NCI-H2196 (cell line): ENCODE measurements at regions not wholly inside any gene's neighbourhood (a gene's known extent, or its start where the extent isn't known, plus 50 kb on each side); places are given as distances from the start of the nearest gene placed in this dataset.

Source experiments
- DNase-seq: peaks from one replicate; lab custom pipeline; 2025; ENCODE audit not compliant: unreplicated experiment; lab: John Stamatoyannopoulos, UW

DNA sequence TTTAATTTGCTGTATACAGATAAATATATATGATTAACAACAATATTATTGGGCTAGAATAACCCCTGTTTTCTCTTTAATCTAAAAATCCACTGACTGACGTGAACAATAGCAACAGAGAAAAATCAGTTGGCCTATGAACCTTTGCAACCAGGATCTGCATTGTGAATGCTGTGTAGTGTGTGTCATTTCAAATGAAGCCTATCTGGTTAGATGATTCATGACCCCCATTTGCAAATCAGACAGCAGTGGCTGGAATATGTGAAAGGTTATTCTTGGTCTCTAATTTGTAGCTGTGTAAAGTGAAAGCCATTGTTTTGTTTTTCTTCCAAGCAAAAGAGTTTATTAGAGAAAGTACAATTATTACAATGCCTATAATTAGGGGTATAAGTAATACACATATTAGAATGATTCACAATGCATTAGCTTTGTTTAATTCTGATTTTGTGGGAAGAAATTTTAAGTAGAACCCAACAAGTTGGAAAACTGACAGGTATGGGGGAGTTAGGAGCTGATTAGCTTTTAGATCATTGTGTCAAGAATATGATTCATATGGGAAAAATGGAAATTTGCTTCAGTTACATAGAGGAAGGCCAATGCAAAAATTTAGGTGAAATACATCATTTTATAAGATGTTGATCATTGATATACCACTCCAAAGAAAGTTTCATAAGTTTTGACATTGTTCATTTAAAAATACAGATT is 1362.2 kb upstream of the TMEFF2 start:
- no peak for DNase-seq

DNA sequence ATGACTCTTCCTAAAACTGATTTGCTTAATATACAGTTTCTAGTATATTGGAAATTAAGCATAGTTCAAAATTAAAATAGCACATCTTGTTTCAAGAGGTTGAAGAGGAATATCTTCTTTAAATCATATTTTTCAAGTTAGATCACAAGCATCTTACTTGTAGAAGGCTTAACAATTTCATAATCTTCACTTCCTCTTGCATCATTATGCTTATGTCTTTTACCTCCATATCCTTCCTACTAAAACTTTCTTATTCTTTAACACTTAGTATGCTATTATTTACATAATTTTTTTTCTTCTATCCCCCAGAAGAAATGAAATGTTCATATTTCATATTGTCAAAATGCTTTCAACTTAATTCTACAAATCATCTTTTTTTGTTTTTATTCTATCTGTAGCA is 1354.9 kb upstream of the TMEFF2 start:
- no peak for DNase-seq

DNA sequence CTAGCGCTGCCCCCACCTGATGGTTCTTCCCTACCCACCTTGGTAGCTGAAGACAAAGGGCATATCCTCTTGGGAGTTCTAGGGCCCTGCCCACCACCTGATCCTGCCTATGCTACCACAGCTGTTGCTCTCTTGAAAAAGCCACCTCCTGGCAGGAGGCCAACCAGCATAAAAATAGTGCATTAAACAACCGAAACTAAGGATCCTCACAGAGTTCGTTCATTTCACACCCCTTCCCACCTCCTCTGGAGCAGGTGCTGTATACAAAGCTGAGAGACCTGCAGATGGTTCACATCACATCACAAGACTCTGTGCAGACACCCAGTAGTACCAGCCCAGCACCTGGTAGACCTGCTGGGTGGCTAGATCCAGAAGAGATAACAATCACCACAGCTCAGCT is 1348.0 kb upstream of the TMEFF2 start:
- no peak for DNase-seq

DNA sequence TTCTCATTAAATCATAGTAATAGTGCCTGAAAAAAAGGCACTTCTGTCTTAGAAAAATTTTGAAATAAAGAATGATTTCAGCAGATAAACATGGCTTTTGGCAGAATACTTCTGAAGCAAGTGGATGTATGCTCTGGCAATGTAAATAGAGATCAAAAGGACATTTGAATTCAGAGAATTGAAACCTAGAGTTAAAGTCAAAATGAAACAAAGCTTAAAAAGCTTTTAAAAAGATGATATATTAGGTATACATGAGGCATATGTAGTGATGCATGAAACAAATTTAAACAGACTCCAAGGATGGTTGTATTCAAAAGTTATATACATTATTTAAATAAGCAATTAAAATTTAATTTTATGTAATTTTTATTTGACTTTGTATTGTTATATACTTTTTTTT is 1344.5 kb upstream of the TMEFF2 start:
- DNase-seq: no peak

DNA sequence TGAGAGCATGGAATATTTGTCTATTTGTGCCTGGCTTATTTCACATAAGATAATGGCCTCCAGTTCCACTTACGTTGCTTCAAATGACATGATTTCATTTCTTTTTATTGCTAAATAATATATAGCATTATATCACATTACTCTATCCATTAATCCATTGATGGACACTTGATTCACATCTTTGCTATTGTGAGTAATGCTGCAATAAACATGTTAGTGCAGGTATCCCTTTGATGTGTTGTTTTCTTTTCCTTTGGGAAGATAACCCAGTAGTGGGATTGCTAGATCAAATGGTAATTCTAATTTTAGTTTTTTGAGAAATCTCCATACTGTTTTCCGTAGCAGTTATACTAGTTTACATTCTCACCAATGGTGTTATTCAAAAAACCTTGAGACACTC is 1343.3 kb upstream of the TMEFF2 start:
- no peak for DNase-seq

DNA sequence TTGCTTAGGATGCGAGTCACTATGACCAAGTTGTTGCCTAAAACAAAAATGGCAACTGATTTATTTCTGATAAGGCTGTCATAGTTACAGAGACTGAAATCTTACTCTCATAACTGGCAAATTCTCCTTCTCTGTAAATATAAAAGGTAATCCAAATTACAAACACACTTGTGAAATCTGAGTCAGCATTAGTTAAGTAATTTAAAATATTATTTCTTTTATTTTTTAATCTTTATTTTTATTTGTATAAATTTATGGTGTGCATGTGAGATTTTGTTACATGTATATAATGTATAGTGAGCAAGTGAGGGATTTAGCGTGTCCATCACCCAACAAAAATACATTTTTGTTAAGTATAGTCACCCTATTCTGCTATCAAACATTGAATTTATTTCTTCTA is 1342.8 kb upstream of the TMEFF2 start:
- DNase-seq: no peak

DNA sequence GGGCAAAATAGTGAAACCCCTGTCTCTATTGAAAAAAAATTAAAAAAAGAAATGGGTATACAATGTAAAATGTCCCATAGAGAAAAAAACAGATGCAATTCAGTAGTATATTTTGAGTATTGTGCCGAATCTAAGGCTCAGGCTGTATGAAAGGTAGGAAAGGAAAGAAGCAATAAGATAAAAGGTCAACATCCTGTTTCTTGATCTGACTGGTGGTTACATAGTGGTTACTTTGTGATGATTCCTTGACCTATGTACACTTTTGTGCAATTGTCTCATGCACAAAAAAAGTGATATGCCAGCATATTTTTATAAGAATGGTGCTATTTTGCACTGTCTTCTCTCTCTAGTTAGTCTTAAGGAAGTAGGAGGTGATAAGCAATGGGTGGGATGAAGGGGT is 1333.7 kb upstream of the TMEFF2 start:
- DNase-seq: no peak

DNA sequence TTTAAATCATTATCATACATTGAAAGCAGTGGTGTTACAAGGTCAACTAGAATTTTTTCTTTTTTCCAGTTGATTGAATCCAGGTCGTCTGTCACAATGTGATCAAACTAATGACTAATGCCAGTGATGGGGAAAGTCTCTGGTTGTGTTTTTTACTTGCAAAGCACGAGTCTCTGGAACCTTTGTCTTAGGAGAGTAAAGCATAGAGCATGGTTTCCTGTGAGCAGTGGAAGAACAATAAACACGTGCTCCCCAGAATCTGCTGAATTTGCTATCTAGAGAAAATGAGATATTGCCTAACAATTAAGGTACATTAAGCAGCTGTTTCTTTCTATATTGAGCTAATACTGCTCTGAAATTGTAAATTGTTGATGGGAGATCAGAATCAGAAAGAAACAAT is 1332.4 kb upstream of the TMEFF2 start:
- no peak for DNase-seq

DNA sequence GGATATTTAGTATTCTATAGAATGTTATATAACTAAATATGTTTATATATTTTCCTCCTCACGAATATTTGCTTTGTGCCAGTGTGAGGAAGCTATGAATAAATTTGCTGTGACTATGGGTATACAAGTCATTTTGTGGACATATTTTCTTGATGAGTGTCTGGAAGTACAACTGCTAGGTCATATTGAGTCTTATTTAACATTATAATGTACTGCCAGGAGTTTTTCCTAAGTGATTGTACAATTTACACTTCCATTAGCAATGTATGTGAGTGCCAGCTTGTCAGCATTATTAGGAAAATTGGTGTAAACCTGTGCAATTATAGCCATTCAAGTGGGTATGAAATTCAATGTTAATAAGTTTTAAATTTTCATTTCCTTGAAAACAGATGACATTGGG is 1328.9 kb upstream of the TMEFF2 start:
- DNase-seq: no peak

DNA sequence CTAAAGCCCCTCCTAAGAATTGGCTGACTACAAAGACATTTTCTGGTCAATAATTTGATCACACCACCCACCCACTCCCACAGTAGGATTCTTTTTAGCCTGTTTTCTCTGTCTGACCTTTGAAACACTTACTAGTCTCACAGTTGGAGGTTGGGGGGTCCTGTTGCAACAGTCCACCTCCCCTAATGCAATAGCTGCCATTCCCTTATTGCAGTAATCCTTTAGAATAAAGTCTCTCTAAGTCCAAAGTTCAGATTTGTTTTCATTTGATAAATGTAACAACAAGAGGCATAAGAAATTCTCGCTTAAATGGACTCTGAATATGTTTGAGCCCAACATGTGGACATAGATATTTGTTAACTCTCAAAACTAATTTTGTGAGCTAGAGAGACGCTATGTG is 1326.8 kb upstream of the TMEFF2 start:
- no peak for DNase-seq

DNA sequence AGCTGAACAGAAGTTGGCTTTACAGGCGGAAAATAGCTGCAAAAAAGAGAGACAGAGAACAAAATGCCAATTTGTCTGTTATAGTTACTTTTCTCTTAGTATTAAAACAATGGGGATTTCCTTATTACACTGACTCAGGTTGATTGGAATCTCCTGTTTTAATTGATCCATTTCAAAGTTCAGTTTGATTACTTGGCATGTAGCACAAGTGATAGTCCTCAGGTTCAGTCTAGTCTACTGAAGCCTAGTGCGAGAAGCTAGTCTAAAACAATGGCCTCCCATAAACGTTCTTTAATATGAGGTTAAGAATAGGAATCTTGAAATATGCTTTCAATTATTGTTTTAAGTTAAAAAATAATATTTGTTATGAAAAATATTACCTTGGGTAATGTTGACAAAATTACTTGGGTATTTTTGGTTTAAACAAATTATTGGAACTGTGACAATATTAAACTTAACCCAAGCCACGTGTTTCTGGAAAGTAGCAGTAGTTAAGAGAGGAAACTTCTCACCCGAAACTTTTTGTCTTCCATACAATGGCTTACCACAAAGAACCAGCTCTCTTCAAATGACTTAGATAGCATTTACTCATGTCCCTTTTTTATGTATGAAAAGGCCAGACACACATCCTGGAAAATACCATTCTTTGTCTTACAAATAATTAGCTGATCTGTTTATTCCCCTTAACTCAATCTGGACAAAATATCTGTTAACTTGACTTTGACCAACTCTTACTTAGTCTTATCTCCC is 1326.2 kb upstream of the TMEFF2 start:
- DNase-seq: no peak

DNA sequence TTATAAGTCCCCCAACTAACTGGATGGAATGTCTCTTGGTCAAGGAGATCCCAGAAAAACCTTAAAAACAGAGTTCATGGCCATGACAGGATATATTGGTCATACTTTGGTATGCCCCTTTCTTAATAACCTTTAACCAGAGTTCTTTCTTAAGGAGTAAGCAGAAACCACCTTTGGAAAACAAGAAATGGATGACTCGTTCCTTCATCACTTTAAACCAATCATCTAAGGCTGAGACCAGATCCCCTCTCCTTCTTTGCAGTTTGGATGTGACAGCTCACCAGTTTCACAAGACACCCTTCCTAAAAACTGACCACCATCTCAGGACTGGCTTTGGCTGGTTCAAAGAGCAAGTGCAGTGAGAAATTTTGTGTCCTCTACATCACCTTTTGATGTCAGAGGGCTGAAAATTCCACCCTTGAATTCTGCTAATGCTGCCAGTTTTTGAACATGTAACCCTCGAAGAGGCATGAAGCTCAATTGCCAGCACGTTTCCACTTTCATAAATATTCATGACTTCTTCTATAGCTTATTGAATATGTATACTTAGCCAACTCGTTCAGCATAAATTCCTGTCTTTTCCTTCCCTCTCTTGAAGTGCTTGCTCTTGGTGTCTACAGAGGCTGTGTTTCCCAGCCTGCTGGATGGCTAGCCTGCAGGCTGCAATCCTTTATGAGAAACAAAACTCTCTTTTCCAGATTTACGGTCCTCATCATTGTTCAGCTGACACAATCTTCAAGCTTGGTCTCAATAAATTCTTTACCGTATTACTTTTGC is 1323.5 kb upstream of the TMEFF2 start:
- no peak for DNase-seq

DNA sequence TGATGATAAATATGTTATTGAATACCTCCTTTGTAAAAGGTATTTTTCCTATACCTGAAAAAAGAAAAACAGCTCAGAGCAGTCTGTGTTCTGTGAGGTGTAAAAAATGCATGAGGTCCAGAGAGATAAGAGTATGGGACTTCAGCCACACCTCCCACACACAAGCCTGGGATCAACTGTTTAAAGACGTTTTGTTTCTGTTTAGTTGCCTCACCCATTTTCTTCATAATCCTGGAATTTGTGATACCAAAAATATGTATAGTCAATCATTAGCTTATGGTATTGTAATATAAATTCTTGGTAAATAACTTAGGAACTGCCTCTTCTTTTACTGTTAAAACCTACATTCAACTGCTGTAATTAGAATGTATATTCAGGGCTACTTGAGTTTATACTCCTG is 1322.9 kb upstream of the TMEFF2 start:
- no peak for DNase-seq

DNA sequence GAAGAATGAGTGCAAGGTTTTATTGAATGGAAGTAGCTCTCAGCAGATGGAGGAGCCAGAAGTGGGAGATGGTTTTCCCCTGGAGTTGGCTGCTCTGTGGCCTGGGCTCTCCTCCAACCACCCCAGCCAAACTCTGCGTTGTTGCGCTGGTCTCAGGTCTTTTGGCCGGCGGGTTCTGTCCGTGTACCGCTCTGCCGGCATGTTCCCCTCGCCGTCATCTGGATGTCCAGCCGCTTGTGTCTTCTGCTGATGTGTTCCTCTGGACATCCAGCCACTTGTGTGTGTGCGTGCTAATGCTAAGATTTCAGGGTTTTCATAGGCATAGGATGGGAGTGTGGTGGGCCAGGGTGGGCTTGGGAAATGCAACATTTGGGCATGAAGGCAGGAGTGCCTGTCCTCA is 1311.3 kb upstream of the TMEFF2 start:
- no peak for DNase-seq

DNA sequence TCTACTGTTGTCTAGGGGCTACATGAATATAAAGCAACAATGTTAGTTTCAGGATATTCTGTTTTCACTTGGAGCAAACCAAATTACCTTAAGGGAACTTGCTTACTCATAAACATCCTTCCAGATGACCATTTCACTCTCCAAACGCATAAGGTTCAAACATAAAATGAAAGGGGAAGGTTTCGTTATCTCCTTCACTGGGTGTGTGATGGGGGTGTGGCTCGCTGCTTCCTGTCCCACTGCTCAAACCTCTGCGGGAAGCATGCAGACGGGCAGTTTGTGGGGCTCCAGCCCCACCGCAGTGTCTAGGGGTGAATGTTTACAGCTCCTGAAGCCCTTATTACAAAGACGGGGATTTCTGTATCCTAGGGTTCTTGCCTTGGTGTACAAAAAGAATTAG is 1310.9 kb upstream of the TMEFF2 start:
- no peak for DNase-seq

DNA sequence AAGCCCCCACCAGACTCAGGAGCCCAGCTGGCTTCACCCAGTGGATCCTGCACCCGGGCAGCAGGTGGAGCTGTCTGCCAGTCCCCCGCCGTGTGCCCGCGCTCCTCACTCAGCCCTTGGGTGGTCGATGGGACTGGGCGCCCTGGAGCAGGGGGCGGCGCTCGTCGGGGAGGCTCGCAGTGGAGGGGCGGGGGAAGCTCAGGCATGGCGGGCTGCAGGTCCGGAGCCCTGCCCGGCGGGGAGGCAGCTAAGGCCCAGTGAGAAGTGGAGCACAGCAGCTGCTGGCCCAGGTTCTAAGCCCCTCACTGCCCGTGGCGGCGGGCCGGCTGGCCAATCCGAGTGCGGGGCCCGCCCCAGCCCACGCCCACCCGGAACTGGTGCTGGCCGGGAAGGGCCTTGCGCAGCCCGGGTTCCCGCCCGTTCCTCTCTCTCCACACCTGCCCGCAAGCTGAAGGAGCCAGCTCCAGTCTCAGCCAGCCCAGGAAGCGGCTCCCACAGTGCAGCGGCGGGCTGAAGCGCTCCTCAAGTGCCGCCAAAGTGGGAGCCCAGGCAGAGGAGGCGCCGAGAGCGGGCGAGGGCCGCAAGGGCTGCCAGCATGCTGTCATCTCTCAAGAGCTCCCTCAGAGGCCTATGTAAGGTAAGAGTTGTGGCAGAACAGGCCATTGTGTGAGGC is 1307.8 kb upstream of the TMEFF2 start:
- peak; percentile 71 for DNase-seq

DNA sequence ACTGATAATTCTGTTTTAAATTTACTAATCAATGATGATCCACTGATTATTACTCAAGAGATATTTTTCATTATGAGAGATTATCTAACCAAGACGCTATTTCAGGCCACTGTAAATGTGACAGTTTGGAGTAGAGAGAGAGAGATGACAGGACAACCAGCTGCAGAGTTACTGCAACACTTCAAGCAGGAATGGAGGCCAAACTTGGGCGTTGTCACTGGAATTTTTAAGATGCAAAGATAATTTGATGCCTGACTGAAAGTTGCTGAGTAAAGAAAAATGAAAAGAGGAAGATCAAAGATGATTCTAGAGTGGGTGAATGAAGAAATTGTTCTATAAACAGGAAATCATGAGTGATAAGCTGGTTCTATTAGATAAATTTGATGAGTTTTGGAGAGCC is 1302.1 kb upstream of the TMEFF2 start:
- DNase-seq: no peak

DNA sequence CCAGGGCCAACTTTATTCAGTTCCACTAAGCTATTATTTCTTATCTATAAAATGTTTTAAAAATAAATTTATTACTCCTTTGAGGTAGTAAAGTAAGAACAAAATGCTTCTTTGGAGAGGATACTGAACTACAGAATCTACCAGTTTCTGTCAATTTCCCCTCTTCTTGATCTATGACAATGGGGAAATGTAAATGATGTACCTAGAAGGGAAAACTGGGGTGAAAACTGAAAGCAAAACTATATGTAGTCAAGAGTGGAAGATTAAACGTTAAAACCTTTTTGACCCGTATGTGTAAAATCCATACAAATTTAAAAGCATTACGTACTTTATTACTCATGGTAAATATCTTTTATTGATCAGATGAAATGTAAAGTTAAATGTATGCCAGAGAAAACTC is 1287.8 kb upstream of the TMEFF2 start:
- DNase-seq: no peak

DNA sequence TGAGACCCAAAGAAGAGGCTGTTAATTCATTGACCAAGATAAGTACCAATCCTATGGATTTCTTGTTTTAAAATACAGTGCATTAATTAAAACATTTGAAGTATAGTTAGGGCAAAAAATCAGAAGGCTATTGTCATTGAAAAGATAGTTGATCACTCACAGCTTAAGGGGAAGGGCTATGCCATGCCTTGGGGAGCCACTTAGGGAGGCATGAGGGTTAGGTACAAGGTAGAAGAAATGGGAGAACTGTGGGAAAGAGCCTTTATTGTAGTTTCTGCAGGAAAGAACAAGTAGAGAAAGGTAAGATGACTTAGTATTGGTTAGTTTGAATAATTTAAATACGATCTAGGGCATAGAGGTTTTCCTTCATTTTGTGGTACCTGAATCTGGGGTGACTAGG is 1285.5 kb upstream of the TMEFF2 start:
- DNase-seq: no peak

DNA sequence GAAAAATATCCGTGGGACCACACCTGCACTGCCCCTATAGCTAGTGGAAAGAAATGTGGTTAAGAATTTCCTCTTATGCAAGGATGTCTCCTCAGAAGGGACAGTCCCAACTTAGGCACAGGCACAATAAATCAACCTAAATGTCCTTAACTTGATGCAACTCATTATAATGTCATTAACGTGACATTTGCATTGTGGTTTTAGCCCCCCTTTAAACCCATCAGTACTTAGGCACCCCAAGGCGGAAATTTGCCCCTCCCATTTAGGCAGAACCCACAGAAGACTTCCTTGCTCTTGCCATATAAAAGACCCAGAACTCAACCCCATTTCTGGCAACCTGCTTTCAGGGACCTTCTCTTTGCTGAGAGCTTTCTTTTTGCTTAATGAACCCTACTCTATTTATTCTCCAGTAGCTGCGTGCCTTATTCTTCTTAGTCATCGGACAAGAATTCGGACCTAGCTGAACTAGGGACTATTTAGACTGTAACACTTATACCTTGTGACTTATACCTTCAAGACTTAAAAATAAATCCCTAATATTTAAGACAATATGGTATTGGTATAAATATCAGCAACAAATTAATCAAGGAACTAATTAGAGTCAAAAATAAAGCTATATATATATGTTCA is 1281.6 kb upstream of the TMEFF2 start:
- no peak for DNase-seq

DNA sequence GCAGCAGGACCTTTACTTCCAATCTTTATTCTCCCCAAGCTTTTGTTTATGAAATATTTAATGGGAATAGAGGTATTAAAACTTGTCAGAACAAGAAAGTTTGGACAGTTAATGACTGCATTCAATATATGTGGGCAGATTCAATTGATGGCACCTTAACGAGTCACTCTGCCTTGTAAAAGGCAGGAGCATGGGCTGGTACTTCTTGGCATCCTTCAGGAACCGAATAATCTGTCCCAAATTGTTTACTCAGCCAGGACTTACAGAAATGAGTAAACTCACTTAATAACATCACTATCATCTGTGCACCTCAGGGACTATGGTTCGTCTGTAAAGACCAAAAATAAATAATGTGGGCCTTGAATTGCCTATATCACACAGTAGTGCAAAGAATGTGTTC is 1280.3 kb upstream of the TMEFF2 start:
- DNase-seq: no peak
